Vagina (tissue), 2 donors: ENCODE measurements at regions not wholly inside any gene's neighbourhood (a gene's known extent, or its start where the extent isn't known, plus 50 kb on each side); places are given as distances from the start of the nearest gene placed in this dataset.
"Not testable (repeated sequence)": the region's sequence is repeated elsewhere in the genome, so short reads cannot be mapped to it uniquely, and the experiment has no call there.

Experiments
- POLR2A ChIP-seq, 2 donors: fragments of 450-650 bp; IDR thresholded peaks; one replicate each; pipeline ENCODE4 v1.6.1; 2017; ENCODE audit warnings: antibody characterized with exemption in 2 of 2, mild to moderate bottlenecking in 2 of 2, moderate library complexity in 2 of 2
- POLR2AphosphoS5 ChIP-seq, 2 donors: sonication (generic); formaldehyde crosslinking; IDR thresholded peaks; one replicate each; pipeline ENCODE4 v1.9.0; 2017; ENCODE audit warnings: antibody characterized with exemption in 2 of 2, mild to moderate bottlenecking in 2 of 2, low read depth in 1 of 2; ENCODE audit not compliant: insufficient read depth in 1 of 2
- TF ChIP-seq, protein P1 (sequence below), 3 experiments: fragments of 450-650 bp in 2 of 3; fragments of 200-600 bp in 1 of 3; sonication (generic) in 1 of 3; IDR thresholded peaks; one replicate each; pipeline ENCODE4 v1.5.1; 2017 to 2019; ENCODE audit warnings: antibody characterized with exemption in 3 of 3, mild to moderate bottlenecking in 2 of 3, moderate library complexity in 2 of 3

DNA sequence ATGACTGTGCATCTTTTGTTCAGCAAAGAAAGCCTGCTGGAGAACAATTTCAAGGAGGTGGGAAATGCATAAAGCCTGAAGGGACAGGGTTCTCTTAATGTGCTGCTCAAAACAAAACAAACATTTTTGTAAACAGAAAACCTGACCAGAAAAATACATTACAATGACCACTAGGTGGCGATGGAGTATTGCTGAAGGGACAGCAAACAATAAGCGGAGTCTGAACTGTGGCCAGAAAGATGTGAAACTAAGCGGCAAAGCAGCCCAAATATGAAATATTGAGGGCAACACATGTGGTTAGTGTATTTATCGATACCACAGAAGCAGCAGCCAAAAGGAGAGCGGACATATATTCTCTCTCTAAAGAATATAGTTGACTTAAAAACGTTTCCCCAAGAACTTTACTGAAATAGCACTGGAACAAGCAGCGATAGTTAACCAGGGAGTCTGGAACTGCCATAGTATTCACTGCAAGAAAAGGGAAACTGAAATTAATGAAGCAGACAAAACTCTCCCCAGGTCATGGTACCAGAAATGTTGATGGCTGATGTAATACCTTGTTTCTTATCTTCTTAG lies 1814.2 kb upstream of the DEFB115 start:
- TF ChIP-seq, protein P1, sequence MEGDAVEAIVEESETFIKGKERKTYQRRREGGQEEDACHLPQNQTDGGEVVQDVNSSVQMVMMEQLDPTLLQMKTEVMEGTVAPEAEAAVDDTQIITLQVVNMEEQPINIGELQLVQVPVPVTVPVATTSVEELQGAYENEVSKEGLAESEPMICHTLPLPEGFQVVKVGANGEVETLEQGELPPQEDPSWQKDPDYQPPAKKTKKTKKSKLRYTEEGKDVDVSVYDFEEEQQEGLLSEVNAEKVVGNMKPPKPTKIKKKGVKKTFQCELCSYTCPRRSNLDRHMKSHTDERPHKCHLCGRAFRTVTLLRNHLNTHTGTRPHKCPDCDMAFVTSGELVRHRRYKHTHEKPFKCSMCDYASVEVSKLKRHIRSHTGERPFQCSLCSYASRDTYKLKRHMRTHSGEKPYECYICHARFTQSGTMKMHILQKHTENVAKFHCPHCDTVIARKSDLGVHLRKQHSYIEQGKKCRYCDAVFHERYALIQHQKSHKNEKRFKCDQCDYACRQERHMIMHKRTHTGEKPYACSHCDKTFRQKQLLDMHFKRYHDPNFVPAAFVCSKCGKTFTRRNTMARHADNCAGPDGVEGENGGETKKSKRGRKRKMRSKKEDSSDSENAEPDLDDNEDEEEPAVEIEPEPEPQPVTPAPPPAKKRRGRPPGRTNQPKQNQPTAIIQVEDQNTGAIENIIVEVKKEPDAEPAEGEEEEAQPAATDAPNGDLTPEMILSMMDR (IDR thresholded peaks at IDR 0.05) = peak in 1 of 3 experiments; percentile 11
- TF ChIP-seq POLR2AphosphoS5 (IDR thresholded peaks at IDR 0.05; ENCODE audit: insufficient read depth in 1 of 2, low read depth in 1 of 2); POLR2A (IDR thresholded peaks at IDR 0.05): not testable (repeated sequence)
